ENCODE measurements at regions not wholly inside any gene's neighbourhood (a gene's known extent, or its start where the extent isn't known, plus 50 kb on each side); places are given as distances from the start of the nearest gene placed in this dataset.

- DNase-seq (ENCODE audit: low read depth) = no peak
Measured at GRCh38 chr14:98711453-98711852, 560.5 kb downstream of the BCL11B start.

- DNase-seq (ENCODE audit: low read depth) = no peak
Measured at GRCh38 chr14:98714626-98715425, 557.2 kb downstream of the BCL11B start.

DNA sequence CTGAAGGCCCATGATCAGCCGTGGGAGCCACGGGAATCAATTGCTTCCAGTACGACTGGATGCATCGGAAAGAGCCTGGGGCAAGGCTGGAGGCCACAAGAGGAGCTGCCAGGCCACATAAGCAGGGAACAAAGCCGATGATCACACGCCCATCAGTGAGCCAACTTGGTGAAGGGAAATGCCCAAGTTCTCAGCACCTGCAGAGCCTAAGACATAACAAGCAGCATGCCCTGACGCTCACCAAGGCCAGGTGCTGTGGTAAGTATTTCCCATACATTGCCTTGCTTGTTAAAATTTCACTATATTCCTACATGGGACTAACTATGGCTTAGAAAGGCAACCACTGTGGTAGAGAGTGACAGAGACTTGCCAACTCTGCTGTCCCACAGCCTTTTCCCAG lies 555.9 kb downstream of the BCL11B start:
- no peak for DNase-seq (ENCODE audit: low read depth)

GRCh38 chr14:98721061-98721460 lies 550.9 kb downstream of the BCL11B start:
- no peak for DNase-seq (ENCODE audit: low read depth)

GRCh38 chr14:98724734-98725133 lies 547.3 kb downstream of the BCL11B start:
- DNase-seq (ENCODE audit: low read depth) = no peak

GRCh38 chr14:98725191-98725590 lies 546.8 kb downstream of the BCL11B start:
- no peak for DNase-seq (ENCODE audit: low read depth)

DNA sequence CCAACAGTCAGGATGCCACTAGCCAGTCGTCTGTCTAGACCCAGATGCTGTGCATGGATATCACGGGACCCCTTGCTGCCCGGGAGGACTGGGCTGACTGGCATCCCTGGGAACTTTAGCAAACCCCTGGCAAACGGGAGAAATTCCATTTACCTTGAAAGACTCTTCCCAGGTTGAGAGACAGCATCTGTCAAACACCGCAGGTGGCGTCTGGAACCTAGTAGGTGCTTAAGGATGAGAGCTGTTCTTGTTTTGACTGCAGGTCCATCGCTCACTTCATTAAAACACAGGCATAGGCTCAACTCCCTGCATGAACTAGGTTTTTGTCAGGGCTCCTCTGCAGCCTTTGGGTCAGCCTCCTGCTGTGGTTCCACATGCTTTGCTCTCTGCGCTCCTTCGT lies 546.3 kb downstream of the BCL11B start:
- no peak for DNase-seq (ENCODE audit: low read depth)

DNA sequence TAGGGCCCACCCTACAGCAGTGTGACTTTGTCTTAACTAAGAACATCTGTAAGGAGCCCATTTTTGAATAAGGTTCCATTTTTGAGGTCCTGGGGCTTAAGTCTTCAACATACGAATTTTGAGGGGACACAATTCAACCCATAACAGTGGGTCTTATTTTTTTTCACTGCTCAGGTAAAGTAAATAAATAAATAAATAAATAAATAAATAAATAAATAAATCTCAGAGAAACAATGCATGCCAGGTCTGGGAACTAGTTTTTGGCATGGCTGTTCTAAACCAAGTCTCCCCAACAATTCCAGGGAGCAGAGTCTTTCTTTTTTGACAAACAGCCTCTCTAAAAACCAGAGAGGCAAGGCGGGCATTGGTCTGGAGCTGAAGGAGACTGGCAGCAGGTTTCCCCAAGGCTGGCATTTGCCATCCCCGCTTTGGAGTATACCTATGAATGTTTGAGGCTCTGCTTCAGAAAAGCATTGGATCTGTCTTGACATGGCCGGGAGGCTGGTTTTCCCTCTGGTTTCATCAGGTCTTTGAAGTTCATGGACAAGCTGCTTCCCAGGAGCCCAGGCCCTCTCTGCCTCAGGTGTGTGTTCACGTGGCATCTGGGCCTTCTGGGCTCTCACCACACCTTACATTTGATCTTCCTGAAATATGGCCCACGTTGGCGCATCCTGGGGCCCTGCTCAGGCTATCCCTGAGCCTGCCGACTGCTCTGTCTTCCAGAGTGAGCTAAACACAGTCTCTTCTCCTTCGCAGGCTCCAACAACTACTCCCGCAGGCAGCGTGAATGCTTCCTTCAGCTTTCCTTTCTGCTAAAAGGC lies 545.2 kb downstream of the BCL11B start:
- no peak for DNase-seq (ENCODE audit: low read depth)

DNA sequence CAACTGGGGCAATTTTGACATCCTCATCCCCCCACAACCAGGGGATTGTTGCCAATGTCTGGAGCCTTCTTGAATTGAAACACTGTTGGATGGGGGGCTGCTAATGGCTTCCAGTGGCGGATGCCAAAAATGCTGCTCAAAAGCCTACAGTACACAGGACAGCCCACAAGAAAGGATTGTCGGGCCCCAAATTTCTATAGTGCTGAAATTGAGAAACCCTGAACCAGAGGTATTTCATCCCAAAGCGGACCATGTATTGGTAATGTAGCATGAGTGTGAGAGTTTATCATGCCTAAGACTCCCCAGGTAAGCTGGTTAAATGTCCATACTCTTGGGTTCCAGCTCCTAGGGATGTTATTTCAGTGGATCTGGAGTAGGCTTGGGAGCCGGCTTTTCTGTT lies 544.0 kb downstream of the BCL11B start:
- no peak for DNase-seq (ENCODE audit: low read depth)

GRCh38 chr14:98728836-98729235 lies 543.2 kb downstream of the BCL11B start:
- DNase-seq (ENCODE audit: low read depth) = no peak

DNA sequence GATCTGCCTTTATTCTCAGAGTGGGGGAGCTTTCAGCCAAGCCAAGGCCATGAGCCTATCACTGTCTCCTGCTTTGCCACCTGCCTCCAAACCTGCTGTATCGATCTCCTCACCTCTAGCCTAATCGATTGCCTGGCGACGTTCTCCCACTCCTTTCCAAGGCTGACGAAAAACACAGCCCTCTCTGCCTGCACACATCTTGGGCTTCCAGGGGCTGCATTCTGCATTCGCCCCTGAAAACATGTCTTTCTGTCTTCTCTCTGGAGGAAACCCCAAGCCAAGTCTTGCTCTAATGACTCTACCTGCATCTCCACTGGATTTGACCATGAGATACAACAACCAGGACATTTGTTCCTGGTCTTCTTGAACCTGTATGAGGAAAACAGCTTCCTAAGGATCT lies 540.7 kb downstream of the BCL11B start:
- no peak for DNase-seq (ENCODE audit: low read depth)

GRCh38 chr14:98731701-98732100 lies 540.3 kb downstream of the BCL11B start:
- no peak for DNase-seq (ENCODE audit: low read depth)

- no peak for DNase-seq (ENCODE audit: low read depth)
Measured at GRCh38 chr14:98733536-98733935, 538.5 kb downstream of the BCL11B start.

DNA sequence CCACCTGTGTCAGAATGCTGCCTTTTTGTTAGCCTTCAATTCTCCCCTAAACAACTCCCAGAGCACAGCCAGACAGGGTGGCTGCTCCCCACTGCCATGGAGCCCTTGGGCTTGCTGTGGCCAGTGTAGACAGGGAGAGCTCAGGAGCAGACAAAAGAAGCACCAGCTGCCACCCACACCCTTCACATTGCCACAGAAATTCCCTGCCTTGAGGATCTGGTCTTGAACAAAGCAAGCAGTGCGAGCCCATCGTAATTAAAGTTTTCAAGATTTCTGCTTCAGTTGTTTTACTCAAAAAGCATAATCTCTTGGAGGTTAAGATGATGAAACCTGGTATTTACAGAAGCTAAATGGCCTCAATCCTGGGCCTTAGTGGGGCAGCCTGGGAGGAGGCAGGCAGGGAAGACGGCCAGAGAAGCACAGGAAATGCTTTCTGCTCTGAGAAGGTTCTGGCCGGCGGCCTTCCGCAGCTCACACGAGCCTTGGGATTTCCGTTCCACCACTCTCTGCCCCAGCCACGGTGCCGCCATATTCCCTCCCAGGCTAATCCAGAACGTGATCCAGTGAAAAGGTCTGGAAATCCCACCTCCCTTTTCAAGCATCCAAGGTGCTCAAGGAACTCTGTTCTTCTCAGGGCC lies 535.2 kb downstream of the BCL11B start:
- no peak for DNase-seq (ENCODE audit: low read depth)

DNA sequence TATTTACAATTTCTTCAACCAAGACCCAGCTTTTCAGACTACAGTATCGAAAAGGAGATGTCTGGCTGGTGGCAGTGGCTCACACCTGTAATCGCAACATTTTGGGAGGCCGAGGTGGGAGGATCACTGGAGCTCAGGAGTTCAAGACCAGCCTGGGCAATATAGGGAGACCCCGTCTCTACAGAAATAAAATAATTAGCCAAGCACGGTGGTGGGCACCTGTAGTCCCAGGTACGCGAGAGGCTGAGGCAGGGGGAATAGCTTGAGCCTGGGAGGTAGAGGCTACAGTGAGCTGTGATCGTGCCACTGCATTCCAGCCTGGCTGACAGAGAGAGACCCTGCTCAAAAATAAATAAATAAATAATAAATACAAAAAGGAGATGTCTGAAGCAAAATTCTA lies 530.5 kb downstream of the BCL11B start:
- DNase-seq (ENCODE audit: low read depth) = no peak

DNA sequence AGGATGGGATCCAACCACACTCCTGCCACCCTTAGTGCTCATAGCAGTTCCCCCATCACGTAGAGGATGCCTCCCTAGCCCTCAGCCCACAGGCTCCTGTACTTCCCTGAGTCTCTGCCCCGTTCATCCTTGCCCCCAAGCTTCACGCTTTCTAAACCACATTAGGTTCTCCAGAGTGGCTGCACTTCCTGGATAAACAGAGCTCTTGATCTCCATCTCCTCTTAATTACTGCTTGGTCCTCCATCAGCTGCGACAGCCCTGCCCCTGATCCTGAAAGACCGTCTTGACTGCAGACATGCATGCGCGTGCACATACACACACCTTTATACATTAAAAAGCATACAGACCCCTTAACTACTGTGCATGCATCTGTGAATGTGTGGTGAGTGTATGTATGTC lies 530.0 kb downstream of the BCL11B start:
- DNase-seq (ENCODE audit: low read depth) = no peak

GRCh38 chr14:98743536-98743935 lies 528.5 kb downstream of the BCL11B start:
- no peak for DNase-seq (ENCODE audit: low read depth)

GRCh38 chr14:98748966-98749365 lies 523.0 kb downstream of the BCL11B start:
- no peak for DNase-seq (ENCODE audit: low read depth)

DNA sequence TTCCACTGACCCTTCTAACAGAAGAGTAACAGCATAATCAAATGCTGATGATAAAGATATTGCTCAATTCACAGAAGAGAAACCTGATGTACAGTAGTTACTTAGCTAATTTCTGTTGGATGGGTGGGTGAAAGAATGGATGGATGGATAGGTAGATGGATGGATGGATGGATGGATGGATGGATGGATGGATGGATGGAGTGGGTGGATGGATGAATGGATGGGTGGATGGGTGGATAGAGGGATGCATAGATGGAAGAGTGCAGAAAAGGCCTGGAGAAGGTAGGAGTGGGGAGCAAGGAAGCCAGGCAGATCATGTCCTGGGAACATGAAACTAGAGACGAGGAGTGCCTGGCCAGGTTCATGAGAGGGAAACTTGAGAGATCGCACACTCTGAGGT lies 520.9 kb downstream of the BCL11B start:
- DNase-seq (ENCODE audit: low read depth) = no peak

DNA sequence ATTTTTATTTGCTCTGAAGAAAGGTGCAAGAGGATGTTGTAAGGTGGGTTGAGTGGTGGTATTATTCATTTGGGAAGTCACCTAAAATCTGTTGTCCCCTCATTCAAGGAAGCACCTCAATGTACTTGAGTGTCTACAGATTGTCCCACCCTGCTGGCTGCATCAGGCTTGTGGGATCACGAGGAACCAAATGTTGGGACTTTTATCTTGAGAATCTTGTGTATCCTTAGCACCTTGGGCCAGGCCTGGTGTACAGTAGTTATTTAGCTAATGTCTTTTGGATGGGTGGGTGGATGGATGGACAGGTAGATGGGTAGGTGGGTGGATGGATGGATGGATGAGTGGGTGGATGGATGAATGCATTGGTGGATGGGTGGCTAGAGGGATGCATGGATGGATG lies 519.3 kb downstream of the BCL11B start:
- DNase-seq (ENCODE audit: low read depth) = no peak

DNA sequence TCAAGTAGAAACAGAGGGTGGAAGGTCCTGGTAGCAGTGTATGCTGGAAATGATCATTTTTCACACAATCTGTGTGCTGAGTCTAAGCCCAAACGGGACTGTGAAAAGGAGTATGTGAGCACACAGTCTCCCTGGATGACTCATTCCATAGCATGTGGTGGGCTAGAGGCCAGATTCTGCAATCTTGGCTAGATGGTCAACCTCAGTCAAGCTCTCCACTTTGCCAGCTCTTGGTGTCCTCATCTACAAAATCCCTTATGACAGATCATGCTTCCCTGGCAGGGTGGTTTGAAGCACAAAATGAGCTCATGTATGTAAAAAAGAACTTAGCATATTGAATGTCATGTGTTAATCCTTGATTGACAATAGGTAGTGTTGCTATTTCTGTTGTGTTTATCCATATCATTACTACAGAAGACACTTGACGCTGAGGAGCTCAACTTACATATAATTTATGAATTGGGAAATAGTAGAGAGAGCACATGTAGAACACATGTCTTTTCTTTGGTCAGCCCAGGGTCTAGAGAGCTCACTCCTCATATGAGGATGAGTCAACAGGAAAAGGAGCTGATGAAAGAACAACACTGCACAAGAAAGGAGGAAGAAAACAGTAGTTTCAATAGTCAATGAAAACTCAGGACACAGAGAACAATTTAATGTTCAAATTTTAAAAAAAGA lies 517.5 kb downstream of the BCL11B start:
- peak; percentile 61 for DNase-seq (ENCODE audit: low read depth)

DNA sequence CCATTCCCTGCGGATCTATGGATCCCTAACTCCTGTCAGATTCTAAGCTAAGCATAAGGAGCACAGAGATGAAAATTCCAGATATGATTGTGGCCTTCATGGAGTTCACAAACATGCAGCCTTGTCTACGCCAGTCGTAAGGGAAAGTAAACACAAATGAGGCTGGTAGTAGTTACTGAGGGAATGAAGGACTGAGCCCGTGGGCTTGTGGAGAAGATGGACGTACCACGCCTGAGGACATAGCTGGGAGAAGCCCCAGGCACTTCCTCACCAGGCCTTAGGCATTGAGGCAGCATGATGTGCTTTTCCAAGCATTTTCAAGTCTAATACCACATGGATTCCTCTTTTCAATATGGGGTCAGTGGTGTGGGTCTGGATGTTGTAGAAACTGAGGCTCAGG lies 515.2 kb downstream of the BCL11B start:
- no peak for DNase-seq (ENCODE audit: low read depth)

Data from fibroblast of the conjunctiva (primary cell).